ENCODE measurements at regions not wholly inside any gene's neighbourhood (a gene's known extent, or its start where the extent isn't known, plus 50 kb on each side); places are given as distances from the start of the nearest gene placed in this dataset.
"Not testable (repeated sequence)": the region's sequence is repeated elsewhere in the genome, so short reads cannot be mapped to it uniquely, and the experiment has no call there.

DNA sequence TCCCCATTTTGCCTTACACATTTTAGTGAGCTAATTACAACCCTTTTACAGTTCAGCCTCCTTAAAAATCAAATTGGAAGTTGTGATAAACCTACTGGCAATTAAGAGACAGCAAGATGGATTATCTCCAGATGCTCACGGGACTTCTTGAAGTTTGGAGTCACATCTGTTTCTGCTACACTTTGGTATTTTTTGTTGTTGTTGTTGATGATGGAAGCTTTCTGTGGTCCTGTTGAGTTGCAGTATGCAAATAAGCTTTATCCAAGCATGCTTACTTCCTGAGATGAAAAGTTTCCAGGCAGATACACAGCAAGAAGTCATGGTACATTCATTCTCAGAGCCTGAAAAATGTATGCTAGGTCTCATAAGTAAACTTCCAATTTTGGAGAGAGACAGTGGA lies 670.0 kb upstream of the AMOT start:
- no peak for DNase-seq (ENCODE audit: low read depth, low spot score)
- TF ChIP-seq, protein P1, sequence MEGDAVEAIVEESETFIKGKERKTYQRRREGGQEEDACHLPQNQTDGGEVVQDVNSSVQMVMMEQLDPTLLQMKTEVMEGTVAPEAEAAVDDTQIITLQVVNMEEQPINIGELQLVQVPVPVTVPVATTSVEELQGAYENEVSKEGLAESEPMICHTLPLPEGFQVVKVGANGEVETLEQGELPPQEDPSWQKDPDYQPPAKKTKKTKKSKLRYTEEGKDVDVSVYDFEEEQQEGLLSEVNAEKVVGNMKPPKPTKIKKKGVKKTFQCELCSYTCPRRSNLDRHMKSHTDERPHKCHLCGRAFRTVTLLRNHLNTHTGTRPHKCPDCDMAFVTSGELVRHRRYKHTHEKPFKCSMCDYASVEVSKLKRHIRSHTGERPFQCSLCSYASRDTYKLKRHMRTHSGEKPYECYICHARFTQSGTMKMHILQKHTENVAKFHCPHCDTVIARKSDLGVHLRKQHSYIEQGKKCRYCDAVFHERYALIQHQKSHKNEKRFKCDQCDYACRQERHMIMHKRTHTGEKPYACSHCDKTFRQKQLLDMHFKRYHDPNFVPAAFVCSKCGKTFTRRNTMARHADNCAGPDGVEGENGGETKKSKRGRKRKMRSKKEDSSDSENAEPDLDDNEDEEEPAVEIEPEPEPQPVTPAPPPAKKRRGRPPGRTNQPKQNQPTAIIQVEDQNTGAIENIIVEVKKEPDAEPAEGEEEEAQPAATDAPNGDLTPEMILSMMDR (IDR thresholded peaks at IDR 0.05; ENCODE audit: low read depth, low read length) = no peak
- no peak overlapping the region for H3K4me3 ChIP-seq (ENCODE audit: low read depth, low read length)
- in situ Hi-C loops (cut with HindIII; ENCODE audit: low sequenced_read_pairs) = no loop called here

DNA sequence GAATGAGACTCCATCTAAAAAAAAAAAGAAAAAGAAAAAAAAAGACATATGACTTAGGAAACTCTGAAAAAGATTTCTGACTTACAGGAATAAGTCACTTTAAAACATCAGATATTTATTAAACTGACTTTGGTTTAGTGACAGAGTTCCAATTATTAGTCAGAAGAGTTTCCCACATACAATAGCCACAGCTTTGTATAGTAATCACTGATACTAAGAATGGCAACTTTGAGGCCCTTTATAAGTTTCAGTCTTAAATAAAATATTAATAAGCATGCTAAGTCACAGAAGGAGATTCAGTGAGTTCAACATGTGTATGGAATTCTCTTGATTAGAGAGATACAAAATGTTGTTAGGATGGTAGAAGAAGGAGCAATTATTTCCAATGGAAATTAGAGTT lies 652.3 kb upstream of the AMOT start:
- H3K4me3 ChIP-seq (ENCODE audit: low read depth, low read length) = no peak overlapping the region
- in situ Hi-C loops (cut with HindIII; ENCODE audit: low sequenced_read_pairs) = no loop called here
- TF ChIP-seq, protein P1 (IDR thresholded peaks at IDR 0.05; ENCODE audit: low read depth, low read length) = no peak
- DNase-seq (ENCODE audit: low read depth, low spot score) = no peak

DNA sequence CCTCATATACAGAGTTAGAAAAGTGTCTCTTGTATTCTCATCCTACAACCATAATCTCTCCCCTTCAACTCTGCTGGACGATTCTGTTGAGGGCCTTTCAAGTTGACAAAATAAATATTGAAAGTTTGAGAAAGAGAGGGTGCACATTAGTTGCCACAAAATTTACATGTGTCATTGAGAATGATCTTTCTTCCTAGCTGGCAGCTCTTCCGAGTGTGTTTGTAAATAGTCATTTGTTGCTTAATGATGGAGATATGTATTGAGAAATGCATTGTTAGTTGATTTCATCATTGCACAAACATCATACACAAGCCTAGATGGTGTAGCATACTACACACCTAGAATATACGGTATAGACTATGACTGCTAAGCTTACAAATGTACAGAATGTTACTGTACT lies 632.8 kb upstream of the AMOT start:
- no peak overlapping the region for H3K4me3 ChIP-seq (ENCODE audit: low read depth, low read length)
- DNase-seq (ENCODE audit: low read depth, low spot score) = no peak
- in situ Hi-C loops (cut with HindIII; ENCODE audit: low sequenced_read_pairs) = no loop called here
- TF ChIP-seq, protein P1 (IDR thresholded peaks at IDR 0.05; ENCODE audit: low read depth, low read length) = no peak

DNA sequence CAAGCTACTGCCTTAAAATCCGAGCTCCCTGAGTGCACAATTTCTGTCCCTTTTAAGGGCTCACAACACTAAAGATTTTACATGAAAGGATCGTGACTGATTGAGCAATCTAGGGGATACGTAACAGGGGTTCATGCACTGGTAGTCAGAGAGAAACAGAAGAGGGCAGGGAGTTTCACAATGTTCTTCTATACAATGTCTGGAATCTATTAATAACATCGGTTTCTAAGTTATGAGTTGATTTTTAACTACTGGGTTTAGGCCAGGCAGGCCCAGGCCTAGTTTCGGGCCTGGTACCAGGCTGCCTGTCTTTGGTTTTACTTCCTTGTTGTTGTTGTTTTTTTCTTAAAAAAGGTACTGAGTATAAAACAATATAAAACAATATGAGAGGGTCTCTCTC lies 632.4 kb upstream of the AMOT start:
- in situ Hi-C loops (cut with HindIII; ENCODE audit: low sequenced_read_pairs); H3K4me3 ChIP-seq (ENCODE audit: low read depth, low read length); DNase-seq (ENCODE audit: low read depth, low spot score): not testable (repeated sequence)

DNA sequence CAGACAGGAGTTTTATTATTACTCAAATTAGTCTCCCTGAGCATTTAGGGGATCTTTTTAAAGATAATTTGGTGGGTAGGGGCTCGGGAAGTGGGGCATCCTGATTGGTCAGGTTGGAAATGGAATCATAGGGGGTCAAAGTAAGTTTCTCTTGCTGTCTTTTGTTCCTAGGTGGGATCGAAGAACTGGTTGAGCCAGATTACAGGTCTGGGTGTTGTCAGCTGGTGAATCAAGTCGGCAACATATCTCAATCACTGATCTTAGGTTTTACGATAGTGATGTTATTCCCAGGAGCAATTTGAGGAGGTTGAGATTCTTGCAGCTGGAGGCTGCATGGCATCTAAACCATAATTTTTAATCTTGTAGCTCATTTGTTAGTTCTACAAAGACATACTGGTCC lies 629.5 kb upstream of the AMOT start:
- TF ChIP-seq, protein P1 (IDR thresholded peaks at IDR 0.05; ENCODE audit: low read depth, low read length) = no peak
- DNase-seq (ENCODE audit: low read depth, low spot score) = no peak
- H3K4me3 ChIP-seq (ENCODE audit: low read depth, low read length) = no peak overlapping the region
- in situ Hi-C loops (cut with HindIII; ENCODE audit: low sequenced_read_pairs) = no loop called here

DNA sequence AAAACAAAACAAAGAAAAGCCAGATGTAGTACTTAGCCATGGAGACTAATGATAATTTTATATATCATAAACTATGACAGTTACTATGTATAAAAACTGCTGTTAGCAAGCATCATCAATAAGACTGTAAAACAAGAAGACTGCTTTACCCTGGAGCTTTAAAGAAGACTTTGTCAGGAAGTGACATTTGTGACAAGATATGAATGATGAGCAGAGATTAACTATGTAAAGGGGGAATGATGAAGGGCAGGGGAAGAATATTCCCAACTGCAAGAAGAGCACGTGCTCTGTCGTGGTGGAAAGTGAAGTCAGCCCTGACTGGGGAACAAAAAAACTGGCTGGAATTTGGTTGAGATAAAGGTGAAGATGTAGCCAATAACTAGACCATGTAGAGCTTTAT lies 617.1 kb upstream of the AMOT start:
- TF ChIP-seq, protein P1 (IDR thresholded peaks at IDR 0.05; ENCODE audit: low read depth, low read length) = no peak
- no peak overlapping the region for H3K4me3 ChIP-seq (ENCODE audit: low read depth, low read length)
- in situ Hi-C loops (cut with HindIII; ENCODE audit: low sequenced_read_pairs) = no loop called here
- no peak for DNase-seq (ENCODE audit: low read depth, low spot score)

DNA sequence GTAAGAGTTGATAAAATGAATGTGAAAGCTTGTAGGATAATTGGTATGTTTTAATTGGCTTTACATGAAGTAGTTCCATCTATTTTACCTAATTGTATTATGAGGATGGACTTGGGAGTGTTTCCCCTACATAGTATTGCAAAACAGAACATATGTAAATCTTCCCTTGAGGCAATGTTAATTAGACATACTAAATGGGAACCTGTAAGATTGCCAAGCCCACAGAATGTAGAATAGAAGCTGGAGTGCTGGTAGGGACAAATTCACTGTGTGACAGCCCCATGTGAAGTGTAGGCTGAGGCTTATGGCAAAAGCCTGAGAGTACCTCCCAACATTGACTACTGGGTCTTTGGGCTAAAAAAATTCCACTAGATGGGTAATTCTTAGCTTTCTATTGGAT lies 615.0 kb upstream of the AMOT start:
- H3K4me3 ChIP-seq (ENCODE audit: low read depth, low read length) = no peak overlapping the region
- DNase-seq (ENCODE audit: low read depth, low spot score) = no peak
- TF ChIP-seq, protein P1 (IDR thresholded peaks at IDR 0.05; ENCODE audit: low read depth, low read length) = no peak
- in situ Hi-C loops (cut with HindIII; ENCODE audit: low sequenced_read_pairs) = no loop called here
